HepG2 (cell line): ENCODE measurements at regions not wholly inside any gene's neighbourhood (a gene's known extent, or its start where the extent isn't known, plus 50 kb on each side); places are given as distances from the start of the nearest gene placed in this dataset.

ENCODE experiments used
- ATAD3A ChIP-seq: sonication (generic); formaldehyde crosslinking; IDR thresholded peaks from 2 replicates; pipeline ENCODE4 v1.4.0; 2020; ENCODE audit warnings: missing genetic modification reagents
- ATF6 ChIP-seq: sonication (generic); formaldehyde crosslinking; conservative IDR thresholded peaks from 2 replicates; pipeline ENCODE4 v1.4.0; 2020; ENCODE audit warnings: missing genetic modification reagents
- HOMEZ ChIP-seq: IDR thresholded peaks from 2 replicates; pipeline ENCODE4 v1.6.1; 2016; ENCODE audit warnings: low read depth
- RAD21 ChIP-seq: fragments of 450-650 bp; formaldehyde crosslinking; IDR thresholded peaks from 2 replicates; pipeline ENCODE4 v1.5.0; 2020; ENCODE audit warnings: mild to moderate bottlenecking
- SKI ChIP-seq: fragments of 450-650 bp; IDR thresholded peaks from one replicate; pipeline ENCODE4 v1.6.1; 2018; ENCODE audit warnings: mild to moderate bottlenecking; ENCODE audit not compliant: partially characterized antibody
- SNRNP70 ChIP-seq: fragments of 200-400 bp; formaldehyde crosslinking; IDR thresholded peaks from 2 replicates; pipeline ENCODE4 v1.6.1; 2017; ENCODE audit warnings: mild to moderate bottlenecking, low read depth, low read length, moderate library complexity
- ZBTB7B ChIP-seq: sonication (generic); formaldehyde crosslinking; IDR thresholded peaks from 2 replicates; pipeline ENCODE4 v1.4.0; 2020; ENCODE audit warnings: missing genetic modification reagents
- ZNF510 ChIP-seq: sonication (generic); formaldehyde crosslinking; IDR thresholded peaks from 2 replicates; pipeline ENCODE4 v1.4.0; 2020; ENCODE audit warnings: low read depth, mild to moderate bottlenecking, missing genetic modification reagents
- ZNF660 ChIP-seq: sonication (generic); formaldehyde crosslinking; IDR thresholded peaks from 2 replicates; pipeline ENCODE4 v1.5.1; 2020; ENCODE audit warnings: mild to moderate bottlenecking, low read depth, missing genetic modification reagents, borderline replicate concordance
- TF ChIP-seq, protein P1 (sequence below): sonication (generic); formaldehyde crosslinking; IDR thresholded peaks from 2 replicates; pipeline ENCODE4 v1.8.0; 2023; ENCODE audit warnings: mild to moderate bottlenecking, missing genetic modification reagents
- TF ChIP-seq, protein P2 (sequence below): sonication (generic); formaldehyde crosslinking; IDR thresholded peaks from 2 replicates; pipeline ENCODE4 v1.4.0; 2020; ENCODE audit warnings: mild to moderate bottlenecking, missing genetic modification reagents
- TF ChIP-seq, protein P3 (sequence below): sonication (generic); formaldehyde crosslinking; IDR thresholded peaks from 2 replicates; pipeline ENCODE4 v1.8.0; 2022; ENCODE audit warnings: mild to moderate bottlenecking, missing genetic modification reagents; ENCODE audit not compliant: insufficient replicate concordance
- TF ChIP-seq, protein P4 (sequence below): sonication (generic); formaldehyde crosslinking; IDR thresholded peaks from 2 replicates; pipeline ENCODE4 v1.5.0; 2020; ENCODE audit warnings: mild to moderate bottlenecking, missing genetic modification reagents, moderate library complexity

- TF ChIP-seq, protein P1, sequence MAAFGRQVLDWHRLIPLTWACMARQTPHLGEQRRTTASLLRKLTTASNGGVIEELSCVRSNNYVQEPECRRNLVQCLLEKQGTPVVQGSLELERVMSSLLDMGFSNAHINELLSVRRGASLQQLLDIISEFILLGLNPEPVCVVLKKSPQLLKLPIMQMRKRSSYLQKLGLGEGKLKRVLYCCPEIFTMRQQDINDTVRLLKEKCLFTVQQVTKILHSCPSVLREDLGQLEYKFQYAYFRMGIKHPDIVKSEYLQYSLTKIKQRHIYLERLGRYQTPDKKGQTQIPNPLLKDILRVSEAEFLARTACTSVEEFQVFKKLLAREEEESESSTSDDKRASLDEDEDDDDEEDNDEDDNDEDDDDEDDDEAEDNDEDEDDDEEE (CRISPR knock-in tag), result no peak
- TF ChIP-seq ZNF660 (CRISPR knock-in tag), result no peak
- TF ChIP-seq ATF6 (CRISPR knock-in tag), result no peak
- TF ChIP-seq RAD21 (CRISPR knock-in tag), result no peak
- TF ChIP-seq, protein P2, sequence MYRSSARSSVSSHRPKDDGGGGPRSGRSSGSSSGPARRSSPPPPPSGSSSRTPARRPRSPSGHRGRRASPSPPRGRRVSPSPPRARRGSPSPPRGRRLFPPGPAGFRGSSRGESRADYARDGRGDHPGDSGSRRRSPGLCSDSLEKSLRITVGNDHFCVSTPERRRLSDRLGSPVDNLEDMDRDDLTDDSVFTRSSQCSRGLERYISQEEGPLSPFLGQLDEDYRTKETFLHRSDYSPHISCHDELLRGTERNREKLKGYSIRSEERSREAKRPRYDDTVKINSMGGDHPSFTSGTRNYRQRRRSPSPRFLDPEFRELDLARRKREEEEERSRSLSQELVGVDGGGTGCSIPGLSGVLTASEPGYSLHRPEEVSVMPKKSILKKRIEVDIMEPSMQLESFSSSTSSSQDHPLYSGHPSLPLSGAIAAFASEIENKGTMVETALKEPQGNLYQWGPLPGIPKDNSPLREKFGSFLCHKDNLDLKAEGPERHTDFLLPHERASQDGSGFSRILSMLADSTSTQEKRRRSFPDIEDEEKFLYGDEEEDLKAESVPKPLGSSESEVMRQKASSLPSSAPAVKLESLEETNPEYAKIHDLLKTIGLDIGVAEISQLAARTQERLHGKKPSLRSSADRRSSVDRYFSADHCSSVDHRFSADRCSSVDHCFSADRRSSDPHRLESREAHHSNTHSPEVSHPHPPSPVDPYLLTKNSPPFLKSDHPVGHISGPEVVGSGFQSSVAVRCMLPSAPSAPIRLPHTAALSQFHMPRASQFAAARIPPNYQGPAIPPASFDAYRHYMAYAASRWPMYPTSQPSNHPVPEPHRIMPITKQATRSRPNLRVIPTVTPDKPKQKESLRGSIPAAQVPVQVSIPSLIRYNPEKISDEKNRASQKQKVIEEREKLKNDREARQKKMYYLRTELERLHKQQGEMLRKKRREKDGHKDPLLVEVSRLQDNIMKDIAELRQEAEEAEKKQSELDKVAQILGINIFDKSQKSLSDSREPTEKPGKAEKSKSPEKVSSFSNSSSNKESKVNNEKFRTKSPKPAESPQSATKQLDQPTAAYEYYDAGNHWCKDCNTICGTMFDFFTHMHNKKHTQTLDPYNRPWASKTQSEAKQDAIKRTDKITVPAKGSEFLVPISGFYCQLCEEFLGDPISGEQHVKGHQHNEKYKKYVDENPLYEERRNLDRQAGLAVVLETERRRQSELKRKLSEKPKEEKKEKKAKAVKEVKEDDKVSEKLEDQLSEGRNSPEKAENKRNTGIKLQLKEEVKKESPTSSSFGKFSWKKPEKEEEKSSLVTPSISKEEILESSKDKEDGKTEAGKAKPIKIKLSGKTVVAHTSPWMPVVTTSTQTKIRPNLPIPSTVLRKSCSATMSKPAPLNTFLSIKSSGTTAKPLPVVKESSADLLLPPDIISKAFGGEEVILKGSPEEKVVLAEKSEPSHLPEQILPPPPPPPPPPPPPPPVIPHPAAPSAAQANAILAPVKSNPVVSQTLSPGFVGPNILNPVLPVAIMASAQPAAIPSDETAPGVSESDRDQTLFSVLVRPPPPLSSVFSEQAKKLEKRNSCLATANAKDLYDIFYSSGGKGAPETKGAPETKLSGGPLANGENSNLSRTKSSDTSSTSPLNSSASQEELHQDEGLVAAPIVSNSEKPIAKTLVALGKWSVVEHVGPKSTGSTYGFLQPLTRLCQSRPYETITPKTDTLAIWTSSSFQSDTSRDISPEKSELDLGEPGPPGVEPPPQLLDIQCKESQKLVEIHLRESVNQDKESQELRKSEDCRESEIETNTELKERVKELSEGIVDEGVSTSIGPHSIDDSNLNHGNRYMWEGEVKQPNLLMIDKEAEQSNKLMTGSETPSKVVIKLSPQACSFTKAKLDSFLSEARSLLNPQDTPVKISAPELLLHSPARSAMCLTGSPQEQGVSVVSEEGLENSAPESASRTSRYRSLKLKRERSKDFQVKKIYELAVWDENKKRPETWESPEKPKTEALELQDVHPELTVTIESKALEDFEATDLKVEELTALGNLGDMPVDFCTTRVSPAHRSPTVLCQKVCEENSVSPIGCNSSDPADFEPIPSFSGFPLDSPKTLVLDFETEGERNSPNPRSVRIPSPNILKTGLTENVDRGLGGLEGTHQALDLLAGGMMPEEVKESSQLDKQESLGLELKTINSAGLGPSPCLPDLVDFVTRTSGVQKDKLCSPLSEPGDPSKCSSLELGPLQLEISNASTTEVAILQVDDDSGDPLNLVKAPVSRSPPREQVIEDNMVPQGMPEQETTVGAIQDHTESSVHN (CRISPR knock-in tag), result no peak
- TF ChIP-seq SKI, result no peak
- TF ChIP-seq, protein P3, sequence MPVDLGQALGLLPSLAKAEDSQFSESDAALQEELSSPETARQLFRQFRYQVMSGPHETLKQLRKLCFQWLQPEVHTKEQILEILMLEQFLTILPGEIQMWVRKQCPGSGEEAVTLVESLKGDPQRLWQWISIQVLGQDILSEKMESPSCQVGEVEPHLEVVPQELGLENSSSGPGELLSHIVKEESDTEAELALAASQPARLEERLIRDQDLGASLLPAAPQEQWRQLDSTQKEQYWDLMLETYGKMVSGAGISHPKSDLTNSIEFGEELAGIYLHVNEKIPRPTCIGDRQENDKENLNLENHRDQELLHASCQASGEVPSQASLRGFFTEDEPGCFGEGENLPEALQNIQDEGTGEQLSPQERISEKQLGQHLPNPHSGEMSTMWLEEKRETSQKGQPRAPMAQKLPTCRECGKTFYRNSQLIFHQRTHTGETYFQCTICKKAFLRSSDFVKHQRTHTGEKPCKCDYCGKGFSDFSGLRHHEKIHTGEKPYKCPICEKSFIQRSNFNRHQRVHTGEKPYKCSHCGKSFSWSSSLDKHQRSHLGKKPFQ (CRISPR knock-in tag), result no peak
- TF ChIP-seq ZNF510, result no peak
- TF ChIP-seq, protein P4, sequence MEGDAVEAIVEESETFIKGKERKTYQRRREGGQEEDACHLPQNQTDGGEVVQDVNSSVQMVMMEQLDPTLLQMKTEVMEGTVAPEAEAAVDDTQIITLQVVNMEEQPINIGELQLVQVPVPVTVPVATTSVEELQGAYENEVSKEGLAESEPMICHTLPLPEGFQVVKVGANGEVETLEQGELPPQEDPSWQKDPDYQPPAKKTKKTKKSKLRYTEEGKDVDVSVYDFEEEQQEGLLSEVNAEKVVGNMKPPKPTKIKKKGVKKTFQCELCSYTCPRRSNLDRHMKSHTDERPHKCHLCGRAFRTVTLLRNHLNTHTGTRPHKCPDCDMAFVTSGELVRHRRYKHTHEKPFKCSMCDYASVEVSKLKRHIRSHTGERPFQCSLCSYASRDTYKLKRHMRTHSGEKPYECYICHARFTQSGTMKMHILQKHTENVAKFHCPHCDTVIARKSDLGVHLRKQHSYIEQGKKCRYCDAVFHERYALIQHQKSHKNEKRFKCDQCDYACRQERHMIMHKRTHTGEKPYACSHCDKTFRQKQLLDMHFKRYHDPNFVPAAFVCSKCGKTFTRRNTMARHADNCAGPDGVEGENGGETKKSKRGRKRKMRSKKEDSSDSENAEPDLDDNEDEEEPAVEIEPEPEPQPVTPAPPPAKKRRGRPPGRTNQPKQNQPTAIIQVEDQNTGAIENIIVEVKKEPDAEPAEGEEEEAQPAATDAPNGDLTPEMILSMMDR (CRISPR knock-in tag), result no peak
- TF ChIP-seq ZBTB7B (CRISPR knock-in tag), result 0 out of 2 replicates have a peak, but pooled peaks have one; percentile 30
- no peak for TF ChIP-seq ATAD3A (CRISPR knock-in tag)
- no peak for TF ChIP-seq SNRNP70
- TF ChIP-seq HOMEZ (CRISPR knock-in tag), result peak; percentile 65; the same call in 1 of the 2 replicates
Observed at GRCh38 chr12:46494424-46494823, 121.9 kb upstream of the SLC38A2 start (continued).
